IPS-20b (cell line): ENCODE measurements at regions not wholly inside any gene's neighbourhood (a gene's known extent, or its start where the extent isn't known, plus 50 kb on each side); places are given as distances from the start of the nearest gene placed in this dataset.
"Not testable (repeated sequence)": the region's sequence is repeated elsewhere in the genome, so short reads cannot be mapped to it uniquely, and the experiment has no call there.

ENCODE experiments used
- H3K27ac ChIP-seq: one replicate; pipeline ENCODE4 v1.5.1; 2013; ENCODE audit warnings: low read length
- H3K27me3 ChIP-seq: 2 replicates; pipeline ENCODE4 v1.6.1; 2013; ENCODE audit warnings: mild to moderate bottlenecking, low read length, inconsistent platforms; ENCODE audit not compliant: insufficient read depth
- H3K36me3 ChIP-seq: 2 replicates; pipeline ENCODE4 v1.6.1; 2013; ENCODE audit warnings: low read depth, mild to moderate bottlenecking, inconsistent platforms, low read length, moderate library complexity; ENCODE audit not compliant: insufficient read depth
- H3K4me1 ChIP-seq: 2 replicates; pipeline ENCODE4 v1.6.1; 2013; ENCODE audit warnings: mild to moderate bottlenecking, control low read depth, inconsistent platforms, low read length, moderate library complexity; ENCODE audit not compliant: insufficient read depth
- H3K4me3 ChIP-seq: 2 replicates; pipeline ENCODE4 v1.5.1; 2013; ENCODE audit warnings: mild to moderate bottlenecking, low read length, inconsistent platforms
- H3K9ac ChIP-seq: 2 replicates; pipeline ENCODE4 v1.6.1; 2013; ENCODE audit warnings: low read depth, mild to moderate bottlenecking, inconsistent platforms, low read length, moderate library complexity
- H3K9me3 ChIP-seq: 2 replicates; pipeline ENCODE4 v1.6.1; 2013; ENCODE audit warnings: mild to moderate bottlenecking, low read depth, low read length, inconsistent platforms; ENCODE audit not compliant: insufficient read depth

- Histone ChIP-seq H3K9me3 (no peaks in the 10 kb centered on the region), H3K9ac (no peak overlapping the region), H3K27me3 (no peaks in the 10 kb centered on the region), H3K4me1 (no peaks in the 10 kb centered on the region), H3K4me3 (no peak overlapping the region), H3K27ac (no peak overlapping the region), H3K36me3 (no peaks in the 10 kb centered on the region)
Measured at GRCh38 chr6:37078814-37079213, 73.4 kb downstream of the FGD2 start.

GRCh38 chr6:37081042-37081607 is 75.7 kb downstream of the FGD2 start:
- no peak overlapping the region for H3K4me3 ChIP-seq
- H3K9ac ChIP-seq = no peak overlapping the region
- H3K4me1 ChIP-seq = no peaks in the 10 kb centered on the region
- no peaks in the 10 kb centered on the region for H3K27me3 ChIP-seq
- H3K36me3 ChIP-seq = no peaks in the 10 kb centered on the region
- H3K27ac ChIP-seq = no peak overlapping the region
- H3K9me3 ChIP-seq = no peaks in the 10 kb centered on the region

- H3K9me3 ChIP-seq = no peaks in the 10 kb centered on the region
- no peak overlapping the region for H3K27ac ChIP-seq
- no peak overlapping the region for H3K9ac ChIP-seq
- H3K4me1 ChIP-seq = no peaks in the 10 kb centered on the region
- H3K27me3 ChIP-seq = no peaks in the 10 kb centered on the region
- H3K4me3 ChIP-seq = no peak overlapping the region
- H3K36me3 ChIP-seq = no peaks in the 10 kb centered on the region
Measured at GRCh38 chr6:37082390-37083130, 77.1 kb downstream of the FGD2 start.

GRCh38 chr6:37083243-37084138 is 78.0 kb downstream of the FGD2 start:
- H3K4me1 ChIP-seq = no peaks in the 10 kb centered on the region
- no peaks in the 10 kb centered on the region for H3K27me3 ChIP-seq
- no peak overlapping the region for H3K9ac ChIP-seq
- no peak overlapping the region for H3K27ac ChIP-seq
- no peak overlapping the region for H3K4me3 ChIP-seq
- H3K36me3 ChIP-seq = no peaks in the 10 kb centered on the region
- H3K9me3 ChIP-seq = no peaks in the 10 kb centered on the region

DNA sequence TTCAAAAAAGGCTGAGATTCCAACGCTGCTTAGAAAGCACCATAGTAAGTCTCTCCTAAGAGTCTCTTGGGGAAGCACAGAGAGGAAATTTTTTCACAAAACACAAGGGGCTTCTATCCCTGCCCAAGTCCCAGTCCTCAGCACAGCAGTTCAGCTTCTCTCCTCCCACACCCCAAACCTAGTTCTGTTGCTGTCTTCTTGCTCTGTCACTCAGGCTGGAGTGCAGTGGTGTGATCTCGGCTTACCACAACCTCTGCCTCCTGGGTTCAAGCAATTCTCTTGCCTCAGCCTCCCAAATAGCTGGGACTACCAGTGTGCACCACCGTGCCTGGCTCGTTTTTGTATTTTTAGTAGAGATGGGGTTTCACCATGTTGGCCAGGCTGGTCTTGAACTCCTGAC is 79.2 kb downstream of the FGD2 start:
- H3K9me3 ChIP-seq, H3K27me3 ChIP-seq, H3K9ac ChIP-seq, H3K4me1 ChIP-seq, H3K27ac ChIP-seq, H3K36me3 ChIP-seq, H3K4me3 ChIP-seq: not testable (repeated sequence)

- no peak overlapping the region for H3K4me3 ChIP-seq
- H3K36me3 ChIP-seq = no peaks in the 10 kb centered on the region
- H3K9me3 ChIP-seq = no peaks in the 10 kb centered on the region
- H3K27ac ChIP-seq = no peak overlapping the region
- H3K9ac ChIP-seq = no peak overlapping the region
- H3K4me1 ChIP-seq = no peaks in the 10 kb centered on the region
- H3K27me3 ChIP-seq = no peaks in the 10 kb centered on the region
Measured at GRCh38 chr6:37085198-37085597, 79.7 kb downstream of the FGD2 start.

- no peak overlapping the region for H3K9ac ChIP-seq
- peaks cover 9% of the 10 kb centered on the region; the same call in 1 of the 2 replicates for H3K4me1 ChIP-seq
- no peaks in the 10 kb centered on the region for H3K9me3 ChIP-seq
- no peaks in the 10 kb centered on the region for H3K27me3 ChIP-seq
- H3K4me3 ChIP-seq = no peak overlapping the region
- no peaks in the 10 kb centered on the region for H3K36me3 ChIP-seq
- H3K27ac ChIP-seq = no peak overlapping the region
Measured at GRCh38 chr6:37088897-37089296, 81.1 kb upstream of the PIM1 start.

DNA sequence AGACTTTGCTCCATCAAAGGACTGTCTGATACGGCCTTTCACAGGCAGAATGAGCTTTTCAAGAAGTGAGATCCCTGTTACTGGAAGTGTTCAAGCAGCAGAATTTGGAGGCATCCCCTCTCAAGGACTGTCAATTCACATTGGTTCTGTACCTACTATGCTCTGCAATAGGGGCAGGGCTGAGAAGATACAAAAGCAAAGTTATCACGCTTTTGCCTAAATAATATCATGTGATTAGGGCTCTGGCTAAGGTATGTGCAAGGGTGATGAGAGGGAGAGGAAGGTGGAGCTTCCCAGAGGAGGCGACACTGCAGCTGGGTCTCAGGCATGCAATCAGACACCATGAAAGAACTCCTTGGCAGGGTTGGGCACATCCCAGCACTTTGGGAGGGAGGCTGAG is 80.2 kb upstream of the PIM1 start:
- no peak overlapping the region for H3K27ac ChIP-seq
- no peaks in the 10 kb centered on the region for H3K9me3 ChIP-seq
- no peak overlapping the region for H3K4me3 ChIP-seq
- no peaks in the 10 kb centered on the region for H3K36me3 ChIP-seq
- no peaks in the 10 kb centered on the region for H3K27me3 ChIP-seq
- no peak overlapping the region for H3K9ac ChIP-seq
- H3K4me1 ChIP-seq = peaks cover 9% of the 10 kb centered on the region; the same call in 1 of the 2 replicates

- not testable (repeated sequence) for H3K27ac ChIP-seq, H3K4me3 ChIP-seq, H3K27me3 ChIP-seq, H3K4me1 ChIP-seq, H3K9ac ChIP-seq, H3K9me3 ChIP-seq, H3K36me3 ChIP-seq
Measured at GRCh38 chr6:37091104-37091503, 78.8 kb upstream of the PIM1 start.

DNA sequence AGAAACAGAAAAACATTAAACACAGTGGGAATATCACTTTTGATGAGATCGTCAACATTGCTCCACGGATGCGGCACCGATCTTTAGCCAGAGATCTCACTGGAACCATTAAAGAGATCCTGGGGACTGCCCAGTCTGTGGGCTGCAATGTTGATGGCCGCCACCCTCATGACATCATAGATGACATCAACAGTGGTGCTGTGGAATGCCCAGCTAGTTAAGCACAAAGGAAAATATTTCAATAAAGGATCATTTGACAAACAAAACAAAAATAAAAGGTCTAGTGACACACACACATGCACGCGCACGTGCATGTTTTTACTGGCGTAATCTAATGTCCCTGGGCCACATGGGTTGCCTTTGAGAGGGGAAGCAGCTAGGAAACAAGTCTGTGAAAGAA is 78.4 kb upstream of the PIM1 start:
- H3K9ac ChIP-seq, H3K4me1 ChIP-seq, H3K27ac ChIP-seq, H3K4me3 ChIP-seq, H3K36me3 ChIP-seq, H3K27me3 ChIP-seq, H3K9me3 ChIP-seq: not testable (repeated sequence)

GRCh38 chr6:37092923-37093727 is 76.8 kb upstream of the PIM1 start:
- H3K9ac ChIP-seq = no peak overlapping the region
- peaks cover 9% of the 10 kb centered on the region; the same call in 1 of the 2 replicates for H3K4me1 ChIP-seq
- H3K27me3 ChIP-seq = no peaks in the 10 kb centered on the region
- H3K27ac ChIP-seq = no peak overlapping the region
- H3K36me3 ChIP-seq = no peaks in the 10 kb centered on the region
- no peaks in the 10 kb centered on the region for H3K9me3 ChIP-seq
- H3K4me3 ChIP-seq = no peak overlapping the region
